ENCODE measurements at regions not wholly inside any gene's neighbourhood (a gene's known extent, or its start where the extent isn't known, plus 50 kb on each side); places are given as distances from the start of the nearest gene placed in this dataset.
A peak's percentile ranks its signal among the peaks of the same experiment; 100 is the strongest.
"Not testable (repeated sequence)": the region's sequence is repeated elsewhere in the genome, so short reads cannot be mapped to it uniquely, and the experiment has no call there.

GRCh38 chr17:22507823-22508222, 815.5 kb downstream of the KCNJ18 start:
- DNase-seq = peak; percentile 1

- no peak for DNase-seq
Measured at GRCh38 chr17:22510504-22510903, 818.2 kb downstream of the KCNJ18 start.

- no peak for DNase-seq
Measured at GRCh38 chr17:22511431-22511830, 819.1 kb downstream of the KCNJ18 start.

- DNase-seq = no peak
Measured at GRCh38 chr17:22512057-22512456, 819.7 kb downstream of the KCNJ18 start.

- no peak for DNase-seq
Measured at GRCh38 chr17:22512506-22512905, 820.2 kb downstream of the KCNJ18 start.

GRCh38 chr17:22512997-22513538, 820.7 kb downstream of the KCNJ18 start:
- no peak for DNase-seq

GRCh38 chr17:22514315-22514714, 822.0 kb downstream of the KCNJ18 start:
- no peak for DNase-seq

- no peak for DNase-seq
Measured at GRCh38 chr17:22514767-22515320, 822.5 kb downstream of the KCNJ18 start.

- no peak for DNase-seq
Measured at GRCh38 chr17:22515599-22515998, 823.3 kb downstream of the KCNJ18 start.

- no peak for DNase-seq
Measured at GRCh38 chr17:22516861-22517636, 824.7 kb downstream of the KCNJ18 start.

- no peak for DNase-seq
Measured at GRCh38 chr17:22517716-22518115, 825.4 kb downstream of the KCNJ18 start.

GRCh38 chr17:22518185-22518584, 825.9 kb downstream of the KCNJ18 start:
- DNase-seq = no peak

- DNase-seq = not testable (repeated sequence)
Measured at GRCh38 chr17:22548873-22549272, 856.5 kb downstream of the KCNJ18 start.

- DNase-seq = not testable (repeated sequence)
Measured at GRCh38 chr17:22551695-22552415, 859.5 kb downstream of the KCNJ18 start.

GRCh38 chr17:22569459-22570143, 877.3 kb downstream of the KCNJ18 start:
- DNase-seq = no peak

GRCh38 chr17:22570144-22570845, 878.0 kb downstream of the KCNJ18 start:
- DNase-seq = no peak

GRCh38 chr17:22599322-22599721, 907.0 kb downstream of the KCNJ18 start:
- DNase-seq = no peak

- DNase-seq = peak; percentile 19
Measured at GRCh38 chr17:22600644-22601298, 908.4 kb downstream of the KCNJ18 start.
